Fibroblast of gingiva (primary cell): ENCODE measurements at regions not wholly inside any gene's neighbourhood (a gene's known extent, or its start where the extent isn't known, plus 50 kb on each side); places are given as distances from the start of the nearest gene placed in this dataset.

Experiments
- DNase-seq: peaks from one replicate; pipeline ENCODE4 v3.0.0-alpha.2; 2011; ENCODE audit warnings: low read depth

DNA sequence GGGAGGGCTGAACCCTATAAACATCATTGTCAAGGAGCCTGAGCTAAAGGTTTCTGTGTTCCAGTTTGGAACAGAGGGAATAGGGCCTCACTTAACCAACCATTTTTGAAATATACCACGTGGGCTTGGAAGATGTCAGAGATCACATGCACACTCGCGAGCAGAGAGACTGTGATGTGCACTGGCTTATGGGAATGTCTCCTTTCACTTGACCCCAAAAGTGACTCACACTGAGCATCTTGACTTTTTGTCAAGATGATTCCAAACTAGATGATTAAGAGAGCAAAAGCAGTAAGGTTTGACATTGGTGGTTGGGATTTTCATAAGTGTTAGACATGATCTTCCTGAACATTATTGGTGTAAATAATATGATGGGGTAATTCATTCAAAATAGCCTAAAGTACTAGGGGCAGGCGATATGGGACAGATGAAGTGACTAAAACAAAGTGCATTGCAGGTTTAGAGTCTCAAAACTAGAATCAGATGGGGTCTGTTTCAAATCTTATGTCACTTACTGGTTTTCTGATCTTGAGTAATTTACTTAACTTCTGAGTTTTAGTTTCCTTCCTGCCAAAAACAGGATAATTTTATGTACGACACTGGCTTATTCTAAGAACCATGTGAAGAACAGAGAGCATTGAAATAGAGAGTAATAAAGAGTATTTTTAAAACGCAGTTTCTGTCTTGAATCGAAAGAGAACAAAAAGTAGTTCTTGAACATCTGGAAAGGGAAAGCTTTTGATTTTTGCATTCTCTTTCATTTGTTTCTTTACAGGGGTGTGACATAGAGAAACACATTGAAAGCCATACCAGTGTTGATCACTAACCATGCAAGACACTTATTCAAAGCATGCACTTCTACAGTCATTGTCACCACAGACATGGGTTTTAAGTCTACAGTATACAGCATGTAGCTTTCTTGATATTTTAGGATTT, 383.0 kb downstream of the DIRAS2 start:
- no peak for DNase-seq

DNA sequence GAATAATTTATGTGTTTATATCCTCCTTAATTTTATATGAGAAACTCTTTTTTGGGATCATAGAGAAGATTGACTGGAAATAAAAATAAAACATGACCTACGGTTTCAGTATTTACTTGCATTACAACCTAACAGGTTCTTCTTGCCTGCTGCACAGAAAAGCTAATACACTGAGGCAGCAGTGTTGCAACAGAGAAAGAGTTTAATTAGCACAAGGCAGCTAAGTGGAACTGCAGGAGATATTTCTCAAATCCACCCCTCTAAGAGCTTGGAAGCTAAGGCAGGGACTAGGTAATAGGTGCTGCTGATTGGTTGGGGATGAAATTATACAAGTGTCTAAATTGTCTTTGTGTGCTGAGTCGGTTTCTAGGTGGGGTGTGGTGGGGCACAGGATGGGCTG, 380.9 kb downstream of the DIRAS2 start:
- no peak for DNase-seq

DNA sequence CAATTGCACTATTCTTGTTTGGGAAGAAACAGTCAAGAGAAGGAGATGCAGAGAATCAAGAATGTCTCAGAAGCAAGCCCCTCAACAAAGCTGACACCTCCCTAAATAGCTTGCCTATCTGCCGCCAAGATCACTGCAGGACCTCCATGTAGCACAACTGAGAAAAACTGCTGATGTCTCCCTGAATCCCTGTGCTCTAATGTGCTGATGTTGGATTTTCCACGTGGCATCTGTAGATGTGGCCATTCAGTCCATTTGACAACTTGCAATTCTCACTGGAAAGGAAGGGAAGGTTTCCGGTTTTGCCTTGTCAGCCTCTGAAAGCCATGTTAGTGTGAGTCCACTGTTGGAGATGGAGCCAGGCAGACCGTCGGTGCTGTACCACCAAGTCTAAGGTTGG, 374.0 kb downstream of the DIRAS2 start:
- DNase-seq: no peak

DNA sequence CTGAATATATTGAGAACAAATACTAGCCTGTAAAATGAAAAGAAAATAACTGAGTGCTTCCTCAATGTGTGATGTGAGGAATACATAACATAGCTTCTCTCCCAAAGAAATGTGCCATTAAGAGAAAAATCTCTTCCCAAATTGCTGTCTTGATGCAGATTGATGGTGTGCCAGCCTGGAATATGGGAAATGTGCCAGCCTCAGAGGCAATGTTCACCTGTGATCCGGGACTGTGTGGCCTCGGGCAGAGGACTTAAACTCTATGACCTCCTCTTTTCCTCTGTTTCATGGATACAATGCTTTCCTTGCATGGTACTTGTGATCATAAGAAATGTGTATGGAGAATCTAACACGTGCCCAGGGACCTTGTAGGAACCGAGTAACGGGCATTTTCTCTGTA, 370.9 kb downstream of the DIRAS2 start:
- DNase-seq: no peak

DNA sequence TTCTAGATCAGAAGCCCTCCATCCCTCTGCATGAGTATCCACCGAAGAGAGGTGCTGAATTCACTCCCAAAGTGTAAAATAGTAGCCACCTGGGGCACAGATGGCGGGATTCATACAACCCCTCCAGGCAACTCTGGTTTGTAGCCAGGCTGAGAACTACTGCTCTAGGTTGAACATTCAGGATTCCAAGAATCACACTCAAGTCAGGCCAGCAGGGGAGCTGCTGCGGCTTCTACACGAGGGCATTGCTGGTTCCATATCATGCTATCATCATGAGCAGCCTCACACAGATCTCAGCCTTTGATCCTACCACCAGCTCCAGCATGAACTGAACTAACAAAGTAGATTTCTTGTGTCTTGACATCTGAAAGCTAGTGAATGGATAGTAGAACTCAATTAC, 367.9 kb downstream of the DIRAS2 start:
- no peak for DNase-seq

DNA sequence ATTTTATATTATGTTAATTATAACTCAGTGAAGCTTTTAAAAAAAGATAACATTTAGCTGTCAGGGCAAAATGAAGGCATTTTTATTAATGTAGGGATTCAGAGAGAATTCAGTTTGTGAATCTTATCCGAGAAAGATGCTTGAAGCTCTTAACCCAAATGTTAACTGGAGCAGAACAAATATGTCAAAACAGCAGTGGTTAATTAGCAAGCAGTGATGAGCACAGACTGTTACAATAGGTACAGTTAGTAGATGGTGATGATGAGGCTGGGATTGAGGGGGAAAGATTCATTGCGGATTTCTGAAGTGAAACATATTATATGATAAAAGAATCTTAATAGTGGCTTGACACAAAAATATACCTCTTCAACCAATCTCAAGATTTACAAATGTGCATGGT, 356.7 kb downstream of the DIRAS2 start:
- no peak for DNase-seq

DNA sequence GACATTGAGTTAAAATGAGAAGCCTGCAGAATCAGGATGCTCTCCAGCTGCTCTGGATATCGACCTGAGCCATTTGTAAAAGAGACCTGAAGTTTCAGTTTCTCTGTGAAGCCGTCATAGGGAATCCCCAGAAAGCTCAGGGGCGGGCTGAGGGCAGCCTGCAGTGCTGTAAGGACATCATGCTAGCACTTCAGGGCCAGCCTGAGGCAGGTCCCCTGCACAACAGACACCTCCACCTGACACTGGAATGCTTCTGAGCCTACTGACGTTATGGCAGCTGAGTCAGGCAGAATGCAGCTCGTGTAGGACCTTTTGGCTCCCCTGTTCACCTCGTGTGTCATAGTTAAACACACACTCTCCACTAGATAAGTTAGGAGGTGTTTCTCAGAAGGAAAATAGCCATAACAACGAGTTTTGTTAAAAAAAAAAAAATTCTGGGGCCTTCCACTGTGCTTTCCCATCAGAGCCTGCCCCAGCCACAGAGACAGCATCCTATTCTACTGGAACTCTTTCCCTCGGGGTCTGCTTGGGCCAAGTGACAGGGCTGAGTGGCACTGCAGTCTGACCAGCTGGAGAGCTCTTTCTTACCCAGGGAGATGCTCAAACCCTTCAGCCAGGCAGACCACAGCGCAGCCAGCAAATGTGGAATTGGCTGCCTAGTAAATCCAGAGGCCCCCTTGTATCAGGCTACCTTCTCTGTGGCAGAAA, 354.9 kb downstream of the DIRAS2 start:
- no peak for DNase-seq

DNA sequence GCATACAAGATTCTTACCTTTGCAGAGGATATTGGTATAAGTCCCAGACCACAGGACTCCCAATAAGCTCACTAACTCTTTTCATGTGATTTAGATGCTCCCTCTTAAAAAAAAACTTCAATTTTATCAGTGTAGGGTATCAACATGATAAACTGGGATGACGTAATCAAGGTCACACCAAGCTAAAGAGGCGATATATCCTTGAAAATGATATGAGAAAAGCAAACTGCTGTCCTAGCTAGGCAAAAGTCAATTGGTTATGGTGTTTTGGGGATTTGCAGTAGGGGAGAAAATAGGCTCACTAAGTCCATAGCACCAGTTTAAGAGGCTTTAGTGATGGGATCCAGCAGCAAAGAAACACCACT, 354.4 kb downstream of the DIRAS2 start:
- no peak for DNase-seq

DNA sequence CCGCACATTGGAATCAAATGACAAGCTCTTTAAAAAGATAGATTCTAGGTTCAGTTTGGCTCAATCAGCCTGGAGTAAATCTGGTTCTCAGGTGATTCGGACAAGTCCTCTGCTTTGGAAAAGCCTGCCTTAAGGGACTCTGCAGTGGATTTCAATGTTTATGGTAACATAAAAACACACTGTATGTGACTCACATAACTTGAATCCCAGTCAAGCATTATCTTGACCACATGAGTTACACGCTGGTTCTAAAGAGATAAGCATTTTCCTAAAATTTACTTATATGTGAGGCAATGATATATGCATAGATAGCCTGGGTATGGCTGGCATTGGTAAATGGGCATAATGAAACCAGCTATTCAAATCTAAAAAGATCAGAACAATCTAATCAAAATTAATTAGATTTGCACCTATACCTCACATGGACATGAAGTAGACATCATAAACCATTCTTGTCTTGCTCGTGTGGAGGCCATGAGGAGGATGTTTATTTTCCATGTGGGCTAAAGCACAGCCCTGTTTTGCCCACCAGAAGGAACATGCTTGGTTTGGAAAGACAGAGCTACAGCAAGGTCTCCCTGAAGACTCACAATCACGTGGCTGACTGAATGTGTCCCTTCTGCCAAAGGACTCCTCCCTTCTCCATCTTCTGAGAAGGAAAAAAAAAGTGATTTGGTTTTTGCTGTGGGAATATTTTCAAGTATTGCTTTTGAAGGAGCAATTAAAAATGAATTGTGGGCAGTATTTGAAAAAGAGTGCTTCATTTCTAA, 351.7 kb downstream of the DIRAS2 start:
- DNase-seq: no peak

DNA sequence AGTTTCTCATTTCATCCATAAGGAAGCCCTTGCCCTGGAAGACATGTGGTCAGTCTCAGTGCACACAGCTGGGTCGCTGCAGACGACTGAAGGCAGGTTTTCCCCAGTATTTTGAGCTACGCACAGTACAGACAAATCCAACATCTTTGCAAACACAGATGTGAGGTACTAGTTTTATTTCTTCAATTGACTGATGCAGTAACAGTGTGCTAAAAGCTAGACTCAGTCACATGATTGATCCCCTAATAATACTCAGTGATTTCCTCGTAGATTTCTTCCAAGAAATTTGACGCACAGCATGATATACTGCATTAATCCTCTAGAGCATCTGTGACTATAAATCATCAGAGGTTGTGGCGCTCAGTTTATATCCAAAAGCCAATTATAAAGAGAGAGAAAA, 346.1 kb downstream of the DIRAS2 start:
- DNase-seq: no peak

DNA sequence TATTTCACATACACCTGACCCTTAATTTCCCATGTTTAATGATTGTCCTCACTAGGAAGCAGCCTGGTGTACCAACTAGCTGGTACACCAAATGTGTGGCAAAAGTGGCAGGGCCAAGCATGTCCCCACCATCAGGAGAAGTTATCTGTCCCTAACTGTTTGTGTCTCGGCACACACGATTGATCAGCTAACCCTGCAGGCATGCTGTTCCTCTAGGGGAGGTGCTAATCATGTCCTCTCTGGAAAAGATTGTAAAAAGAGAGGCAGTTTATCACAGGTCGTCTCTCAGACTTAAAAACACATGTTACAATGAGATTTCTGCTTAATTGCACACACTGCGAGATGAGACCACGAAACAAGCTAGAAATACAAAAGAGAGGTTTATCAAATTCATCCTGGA, 342.7 kb downstream of the DIRAS2 start:
- DNase-seq: no peak

DNA sequence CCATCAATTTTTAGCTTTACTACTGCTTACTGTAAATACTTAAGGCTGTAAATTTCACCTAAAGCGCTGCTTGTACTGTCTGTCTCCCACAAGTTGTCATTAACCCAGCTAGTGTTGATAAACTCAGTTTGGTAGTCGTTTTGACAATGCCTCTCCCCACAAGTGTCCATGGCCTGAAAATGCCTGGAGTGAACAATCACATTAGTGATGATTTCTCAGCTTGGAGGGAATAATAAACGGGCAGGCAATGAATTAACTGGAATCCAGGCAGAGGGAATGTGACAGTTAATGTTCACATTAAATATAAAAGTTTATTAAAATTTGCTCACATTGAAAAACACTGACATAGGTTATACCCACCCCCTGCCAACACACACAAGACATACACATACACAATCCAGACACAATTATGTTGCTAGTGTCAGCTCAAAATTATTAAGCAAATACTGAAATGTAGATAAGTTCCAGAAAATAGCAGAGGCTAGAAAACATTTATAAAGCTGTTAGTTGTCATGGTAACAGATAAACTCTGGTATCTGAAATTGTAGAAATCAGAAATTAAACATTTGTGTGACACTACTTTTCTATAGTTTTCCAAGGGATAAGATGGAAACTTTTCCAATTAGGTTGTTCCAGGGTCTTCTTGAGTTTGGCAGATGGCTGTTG, 341.9 kb downstream of the DIRAS2 start:
- no peak for DNase-seq

DNA sequence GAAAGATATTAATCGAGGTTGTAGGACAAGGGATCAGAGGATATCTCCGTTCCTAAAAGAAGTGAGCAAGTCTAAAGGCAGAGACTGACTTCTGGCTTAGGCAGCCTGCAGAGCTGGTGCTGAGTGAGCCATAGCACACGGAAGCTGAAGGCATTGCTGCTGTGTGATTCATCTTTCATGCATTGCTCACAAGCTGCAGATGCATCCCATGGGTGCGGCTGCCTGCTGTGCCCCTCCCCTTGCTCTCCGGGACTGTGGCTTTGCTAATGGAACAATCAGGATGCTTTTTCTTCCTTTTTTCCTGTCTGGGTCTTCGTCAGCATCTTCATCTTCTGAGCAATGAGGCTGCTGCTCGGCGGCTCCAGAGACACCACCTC, 341.4 kb downstream of the DIRAS2 start:
- DNase-seq: peak; percentile 54

DNA sequence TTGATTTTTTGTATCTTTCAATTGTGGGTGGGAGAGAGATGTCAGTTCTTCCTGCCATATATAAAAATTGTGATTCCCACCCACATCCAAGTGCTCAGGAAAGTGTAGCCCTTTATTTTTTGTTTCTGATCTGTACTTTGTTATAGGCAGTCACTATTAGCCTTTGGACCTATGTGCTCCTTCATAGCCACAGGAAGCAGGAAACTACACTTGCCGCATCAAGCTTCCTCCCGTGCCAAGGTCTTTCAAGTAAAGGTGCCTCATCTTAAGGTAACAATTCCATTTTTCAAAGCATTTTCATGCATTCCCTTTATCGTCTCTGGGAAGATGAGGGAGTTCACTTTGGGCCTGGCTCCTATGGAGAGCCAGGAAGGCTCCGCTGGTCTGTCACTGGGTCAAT, 339.0 kb downstream of the DIRAS2 start:
- no peak for DNase-seq

DNA sequence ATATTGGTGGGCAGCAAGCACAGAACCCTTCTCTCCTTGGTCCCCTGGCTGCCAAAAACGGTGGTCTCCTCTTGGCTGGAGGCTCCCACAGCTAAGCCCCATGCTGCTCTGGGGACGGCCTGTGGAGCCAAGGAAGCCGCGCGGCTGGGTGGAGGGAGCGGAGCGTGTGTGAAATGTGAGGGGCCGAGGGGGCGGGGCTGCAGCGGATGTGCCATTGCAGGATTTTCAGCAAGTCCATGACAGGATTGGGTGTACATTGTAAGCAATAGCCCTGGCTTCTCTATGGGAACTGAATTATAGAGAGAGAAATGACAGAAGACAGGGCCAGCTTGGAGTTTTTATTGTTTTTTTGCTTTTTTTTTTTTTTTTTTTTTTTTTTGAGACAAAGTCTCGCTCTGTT, 336.5 kb downstream of the DIRAS2 start:
- DNase-seq: no peak

DNA sequence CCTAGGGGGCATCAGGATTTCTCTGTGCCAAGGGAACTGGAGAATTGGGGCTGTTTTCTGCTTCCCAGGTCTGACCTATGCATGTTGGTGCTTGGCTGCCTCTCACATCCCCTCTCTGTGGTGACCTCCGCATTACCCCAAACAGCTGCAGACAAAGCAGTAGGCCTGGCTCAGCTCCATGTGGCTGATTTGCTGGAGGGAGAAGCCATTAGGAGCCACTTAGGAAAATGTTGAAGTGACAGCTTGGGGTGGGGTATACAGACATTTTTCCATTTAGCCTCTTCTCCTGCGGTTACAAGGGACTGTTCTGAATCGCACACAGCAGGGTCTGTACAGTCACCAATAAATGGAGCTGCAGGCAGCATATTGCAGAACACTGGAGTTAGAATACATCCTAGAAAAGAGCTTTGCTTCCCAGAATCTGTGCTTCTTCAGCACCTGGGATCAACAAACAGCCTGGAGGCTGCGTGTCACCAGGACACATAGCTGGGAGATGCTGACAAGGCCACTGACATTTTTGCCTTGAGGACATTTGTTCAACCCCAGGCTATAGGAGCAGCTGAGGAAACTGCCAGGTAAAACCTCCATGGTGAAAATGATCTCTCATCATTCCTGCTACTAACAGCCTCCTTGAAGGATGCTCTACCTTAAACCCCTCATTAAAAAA, 335.3 kb downstream of the DIRAS2 start:
- DNase-seq: no peak

DNA sequence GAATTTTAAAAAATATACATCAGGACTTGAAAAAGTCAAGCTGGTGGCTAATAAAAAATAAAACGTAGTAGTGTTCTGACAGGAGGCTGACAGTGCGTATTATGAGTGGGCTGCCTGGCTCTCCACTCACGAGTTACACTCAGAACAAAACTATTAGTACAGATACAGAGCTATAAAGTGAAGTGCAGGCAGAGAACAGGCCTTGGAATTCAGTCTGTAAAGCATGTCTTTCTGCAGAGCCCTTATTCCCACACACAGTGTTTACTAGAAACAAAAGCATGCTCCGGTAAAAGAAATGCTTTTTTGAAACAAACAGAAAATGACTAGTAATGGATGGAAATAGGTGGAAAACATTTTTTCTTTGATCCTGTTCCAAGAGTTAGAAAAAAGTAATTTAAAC, 334.7 kb downstream of the DIRAS2 start:
- DNase-seq: no peak

DNA sequence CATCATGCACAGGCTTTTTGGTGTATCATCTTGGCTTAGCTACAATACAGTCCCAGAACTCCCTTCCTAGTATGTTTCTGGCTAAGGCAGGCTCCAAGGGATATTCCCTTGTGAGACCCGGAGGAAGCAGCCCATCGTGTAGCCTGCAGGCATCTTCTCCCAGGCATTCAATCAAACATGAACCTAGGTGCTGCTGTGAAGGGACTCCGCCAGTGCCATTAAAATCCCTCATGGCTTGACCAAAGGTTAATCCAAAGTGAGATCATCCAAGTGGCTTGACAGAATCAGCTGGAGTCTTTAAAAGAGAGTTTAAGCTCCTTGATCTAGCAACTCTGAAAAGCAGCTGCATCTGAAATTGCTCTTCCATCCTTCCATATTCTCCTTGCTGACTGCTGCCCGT, 333.9 kb downstream of the DIRAS2 start:
- DNase-seq: no peak

DNA sequence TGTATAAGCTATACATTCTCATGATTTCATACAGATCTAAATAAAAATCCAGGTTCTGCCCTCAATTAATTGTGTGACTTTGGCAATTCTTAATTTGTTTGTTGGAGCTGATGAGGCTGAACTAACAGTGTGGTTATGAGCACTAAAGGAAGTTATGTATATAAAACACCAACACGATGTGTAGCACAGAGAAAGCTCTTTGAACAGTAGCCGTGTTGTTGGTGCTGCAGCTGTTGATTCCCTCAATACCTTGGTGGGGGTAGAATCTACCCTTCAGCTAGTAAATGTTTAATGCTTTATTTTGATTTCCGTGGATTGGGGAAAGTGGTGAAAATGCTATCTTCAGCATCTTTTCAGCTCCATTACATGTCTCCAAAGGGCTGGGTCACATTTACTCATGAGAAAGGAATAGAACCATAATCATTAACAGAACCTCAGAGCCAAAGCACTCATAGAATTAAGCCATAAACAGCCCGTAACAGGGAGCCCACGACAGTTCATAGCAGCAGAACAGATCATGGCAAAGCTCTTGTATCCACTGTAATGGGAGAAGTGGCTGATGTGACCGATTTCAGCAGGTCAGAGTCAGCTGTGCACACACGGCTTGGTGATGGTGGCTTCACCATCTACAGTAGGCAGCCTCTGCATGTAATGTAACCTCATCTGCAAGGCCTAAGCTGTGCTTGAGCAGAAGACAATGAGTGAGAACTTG, 332.7 kb downstream of the DIRAS2 start:
- no peak for DNase-seq

DNA sequence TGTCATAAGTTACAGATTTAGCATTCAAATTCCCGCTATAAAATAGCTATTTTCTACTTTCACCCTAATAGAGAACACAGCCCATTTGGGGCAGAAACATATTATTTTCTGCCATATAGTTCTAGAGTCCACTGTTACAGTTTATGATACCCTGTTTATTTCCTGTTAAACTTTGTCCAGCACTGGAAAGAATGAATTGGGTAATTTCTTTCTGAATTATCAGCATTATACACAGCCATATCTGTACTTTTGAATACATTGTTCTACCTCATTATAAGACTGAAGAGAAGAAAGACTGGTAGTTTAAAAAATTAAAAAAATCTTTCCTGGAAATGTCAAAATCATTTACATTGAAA, 332.1 kb downstream of the DIRAS2 start:
- no peak for DNase-seq

DNA sequence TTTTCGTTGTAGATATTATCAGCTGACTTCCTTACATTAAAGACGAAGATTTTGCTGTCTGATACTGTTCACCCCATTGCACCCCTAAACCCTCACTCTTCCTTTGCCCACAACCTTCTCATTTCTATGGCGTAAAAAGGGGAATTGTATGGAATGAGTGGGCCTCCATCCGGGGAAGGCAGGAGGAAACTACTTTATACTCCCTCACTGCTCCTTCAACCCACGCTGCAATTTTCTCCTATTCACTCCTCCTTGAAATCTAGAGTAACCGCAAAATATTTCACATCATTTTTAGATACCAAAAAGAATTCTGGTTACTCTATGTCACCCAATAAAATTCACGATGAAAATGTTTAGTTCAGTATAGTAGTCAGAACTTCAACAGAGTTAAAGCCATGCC, 330.8 kb downstream of the DIRAS2 start:
- DNase-seq: no peak
